WTC11 (cell line): ENCODE measurements at regions not wholly inside any gene's neighbourhood (a gene's known extent, or its start where the extent isn't known, plus 50 kb on each side); places are given as distances from the start of the nearest gene placed in this dataset.

Source experiments
- ATAC-seq: fragments of 200-7000 bp; cut with Tn5 transposase; 2 replicates; pipeline ENCODE4 v1.10.0; 2021; ENCODE audit warnings: mild to moderate bottlenecking, moderate library complexity
- CTCF ChIA-PET: fragments of 300-600 bp; sonication (Branson Sonifier 250); formaldehyde crosslinking; loops from one replicate; lab custom pipeline; 2021; ENCODE audit warnings: antibody characterized with exemption; lab: Charles Lee
- POLR2A ChIA-PET: fragments of 350-600 bp; sonication (Branson Sonifier 250); formaldehyde crosslinking; loops from one replicate; lab custom pipeline; 2021; ENCODE audit warnings: antibody characterized with exemption; lab: Charles Lee
- DNase-seq: peaks from one replicate; pipeline ENCODE4 v3.0.0; 2021; ENCODE audit warnings: low spot score
- H3K27ac Mint-ChIP-seq: 2 replicates; pipeline ENCODE4 v1.8.0; 2021; ENCODE audit warnings: mixed read lengths
- H3K27me3 Mint-ChIP-seq: 2 replicates; pipeline ENCODE4 v1.8.0; 2021; ENCODE audit warnings: low read depth, mild to moderate bottlenecking, moderate library complexity, mixed read lengths
- H3K36me3 Mint-ChIP-seq: 2 replicates; pipeline ENCODE4 v1.8.0; 2021; ENCODE audit warnings: mixed read lengths
- H3K4me1 Mint-ChIP-seq: 2 replicates; pipeline ENCODE4 v1.8.0; 2022; ENCODE audit warnings: mixed read lengths
- H3K4me3 Mint-ChIP-seq: 2 replicates; pipeline ENCODE4 v1.8.0; 2021; ENCODE audit warnings: mild to moderate bottlenecking, moderate library complexity, mixed read lengths
- H3K9me3 Mint-ChIP-seq: 2 replicates; pipeline ENCODE4 v1.8.0; 2021; ENCODE audit warnings: mixed read lengths
- CREB1 ChIP-seq: sonication (generic); formaldehyde crosslinking; IDR thresholded peaks from 2 replicates; pipeline ENCODE4 v1.8.0; 2023; ENCODE audit warnings: mild to moderate bottlenecking, missing genetic modification reagents
- ERG ChIP-seq: fragments of 250-450 bp; sonication (Bioruptor Pico); IDR thresholded peaks from 2 replicates; pipeline ENCODE4 v1.8.0; 2021; ENCODE audit warnings: mild to moderate bottlenecking
- FOXK1 ChIP-seq: sonication (generic); formaldehyde crosslinking; IDR thresholded peaks from 2 replicates; pipeline ENCODE4 v1.8.0; 2022; ENCODE audit warnings: mild to moderate bottlenecking, moderate library complexity, missing genetic modification reagents
- FOXP1 ChIP-seq: sonication (generic); formaldehyde crosslinking; IDR thresholded peaks from 2 replicates; pipeline ENCODE4 v1.8.0; 2022; ENCODE audit warnings: missing genetic modification reagents, mild to moderate bottlenecking, moderate library complexity, borderline replicate concordance
- GABPB1 ChIP-seq: sonication (generic); formaldehyde crosslinking; IDR thresholded peaks from 2 replicates; pipeline ENCODE4 v1.8.1; 2023; ENCODE audit warnings: mild to moderate bottlenecking, missing genetic modification reagents
- IRF1 ChIP-seq: sonication (generic); formaldehyde crosslinking; IDR thresholded peaks from 2 replicates; pipeline ENCODE4 v1.8.0; 2023; ENCODE audit warnings: missing genetic modification reagents
- JUN ChIP-seq: sonication (generic); formaldehyde crosslinking; IDR thresholded peaks from 2 replicates; pipeline ENCODE4 v1.8.0; 2023; ENCODE audit warnings: mild to moderate bottlenecking, missing genetic modification reagents
- KAT7 ChIP-seq: sonication (generic); formaldehyde crosslinking; IDR thresholded peaks from 2 replicates; pipeline ENCODE4 v1.8.1; 2023; ENCODE audit warnings: missing genetic modification reagents, mild to moderate bottlenecking, borderline replicate concordance
- MXD4 ChIP-seq: fragments of 250-450 bp; sonication (Bioruptor Pico); IDR thresholded peaks from 2 replicates; pipeline ENCODE4 v1.8.0; 2021; ENCODE audit warnings: mild to moderate bottlenecking, moderate library complexity, borderline replicate concordance
- MYBL2 ChIP-seq: sonication (generic); formaldehyde crosslinking; IDR thresholded peaks from 2 replicates; pipeline ENCODE4 v1.8.1; 2023; ENCODE audit warnings: mild to moderate bottlenecking, moderate library complexity, missing genetic modification reagents
- NFATC4 ChIP-seq: fragments of 250-450 bp; sonication (Bioruptor Pico); IDR thresholded peaks from 2 replicates; pipeline ENCODE4 v1.9.0; 2021; ENCODE audit warnings: mild to moderate bottlenecking
- NFYB ChIP-seq: sonication (generic); formaldehyde crosslinking; conservative IDR thresholded peaks from 2 replicates; pipeline ENCODE4 v1.8.0; 2022; ENCODE audit warnings: low read depth, missing genetic modification reagents
- OVOL2 ChIP-seq: fragments of 250-450 bp; sonication (Bioruptor Pico); IDR thresholded peaks from 2 replicates; pipeline ENCODE4 v1.9.0; 2021; ENCODE audit warnings: mild to moderate bottlenecking, borderline replicate concordance
- SOX15 ChIP-seq: fragments of 250-450 bp; sonication (Bioruptor Pico); IDR thresholded peaks from 2 replicates; pipeline ENCODE4 v1.9.0; 2021; ENCODE audit warnings: mild to moderate bottlenecking
- TCF7 ChIP-seq: sonication (generic); formaldehyde crosslinking; IDR thresholded peaks from 2 replicates; pipeline ENCODE4 v1.8.0; 2022; ENCODE audit warnings: mild to moderate bottlenecking, low read depth, missing genetic modification reagents, moderate library complexity
- ZBTB21 ChIP-seq: sonication (generic); formaldehyde crosslinking; IDR thresholded peaks from 2 replicates; pipeline ENCODE4 v1.8.1; 2023; ENCODE audit warnings: mild to moderate bottlenecking, missing genetic modification reagents, borderline replicate concordance
- ZNF232 ChIP-seq: sonication (generic); formaldehyde crosslinking; IDR thresholded peaks from 2 replicates; pipeline ENCODE4 v1.8.0; 2022; ENCODE audit warnings: mild to moderate bottlenecking, missing genetic modification reagents
- ZNF263 ChIP-seq: sonication (generic); formaldehyde crosslinking; IDR thresholded peaks from 2 replicates; pipeline ENCODE4 v1.8.1; 2022; ENCODE audit warnings: low read depth, mild to moderate bottlenecking, moderate library complexity, missing genetic modification reagents
- ZNF281 ChIP-seq: sonication (generic); formaldehyde crosslinking; IDR thresholded peaks from 2 replicates; pipeline ENCODE4 v1.8.0; 2023; ENCODE audit warnings: mild to moderate bottlenecking, missing genetic modification reagents
- ZNF317 ChIP-seq: sonication (generic); formaldehyde crosslinking; IDR thresholded peaks from 2 replicates; pipeline ENCODE4 v1.8.1; 2023; ENCODE audit warnings: low read depth, mild to moderate bottlenecking, moderate library complexity, missing genetic modification reagents, borderline replicate concordance
- ZNF416 ChIP-seq: fragments of 250-450 bp; sonication (Bioruptor Pico); IDR thresholded peaks from 2 replicates; pipeline ENCODE4 v1.9.0; 2021; ENCODE audit warnings: mild to moderate bottlenecking, inconsistent platforms
- ZNF512 ChIP-seq: sonication (generic); formaldehyde crosslinking; IDR thresholded peaks from 2 replicates; pipeline ENCODE4 v1.8.1; 2022; ENCODE audit warnings: missing genetic modification reagents, borderline replicate concordance
- ZSCAN18 ChIP-seq: fragments of 250-450 bp; sonication (Bioruptor Pico); IDR thresholded peaks from 2 replicates; pipeline ENCODE4 v2.1.2; 2022; ENCODE audit warnings: mild to moderate bottlenecking, moderate library complexity

- ChIA-PET POLR2A (no interaction called here), CTCF (no interaction called here)
- peaks cover 18% of the 10 kb centered on the region for H3K9me3 Mint-ChIP-seq
- H3K27me3 Mint-ChIP-seq = no peaks in the 10 kb centered on the region
- no peak for DNase-seq
- H3K36me3 Mint-ChIP-seq = no peaks in the 10 kb centered on the region
- ATAC-seq = no peak
- no peak overlapping the region for H3K27ac Mint-ChIP-seq
- no peaks in the 10 kb centered on the region for H3K4me1 Mint-ChIP-seq
- H3K4me3 Mint-ChIP-seq = no peak overlapping the region
- TF ChIP-seq KAT7 (no peak), ZNF317 (CRISPR knock-in tag) (no peak), TCF7 (CRISPR knock-in tag) (no peak), FOXP1 (CRISPR knock-in tag) (no peak), SOX15 (CRISPR knock-in tag) (no peak), ZBTB21 (CRISPR knock-in tag) (no peak), ZNF416 (CRISPR knock-in tag) (no peak), MXD4 (no peak), ZNF512 (CRISPR knock-in tag) (no peak), IRF1 (CRISPR knock-in tag) (no peak), ZSCAN18 (CRISPR knock-in tag) (no peak), OVOL2 (CRISPR knock-in tag) (no peak), GABPB1 (CRISPR knock-in tag) (no peak), FOXK1 (no peak)
These were observed 1056.7 kb downstream of the PCDH19 start for GRCh38 chrX:99353412-99353811.

- ATAC-seq (no peak), DNase-seq (no peak)
- Mint-ChIP-seq H3K4me1 (no peaks in the 10 kb centered on the region), H3K27me3 (no peaks in the 10 kb centered on the region), H3K27ac (no peak overlapping the region), H3K9me3 (peaks cover 22% of the 10 kb centered on the region), H3K36me3 (no peaks in the 10 kb centered on the region), H3K4me3 (no peak overlapping the region)
- TF ChIP-seq ERG (CRISPR knock-in tag) = no peak
- TF ChIP-seq GABPB1 (CRISPR knock-in tag) = no peak
- TF ChIP-seq JUN (CRISPR knock-in tag) = no peak
- no peak for TF ChIP-seq ZNF263 (CRISPR knock-in tag)
- no peak for TF ChIP-seq CREB1 (CRISPR knock-in tag)
- no peak for TF ChIP-seq ZNF232 (CRISPR knock-in tag)
- no peak for TF ChIP-seq MYBL2 (CRISPR knock-in tag)
- no peak for TF ChIP-seq NFYB
- TF ChIP-seq ZNF281 (CRISPR knock-in tag) = no peak
- TF ChIP-seq NFATC4 = no peak
- CTCF ChIA-PET = no interaction called here
- POLR2A ChIA-PET = no interaction called here
These were observed 1061.8 kb downstream of the PCDH19 start for GRCh38 chrX:99348256-99348655.
